A673 (cell line): ENCODE measurements at regions not wholly inside any gene's neighbourhood (a gene's known extent, or its start where the extent isn't known, plus 50 kb on each side); places are given as distances from the start of the nearest gene placed in this dataset.
"Not testable (repeated sequence)": the region's sequence is repeated elsewhere in the genome, so short reads cannot be mapped to it uniquely, and the experiment has no call there.

ENCODE experiments used
- BruUV-seq: library from RNA; stranded (reverse); fragments of 400-500 nt; replicated peaks from 2 replicates; lab custom pipeline; 2021; lab: Mats Ljungman, UMichigan
- CTCF ChIA-PET: fragments of 300-600 bp; sonication (Branson Sonifier 250); formaldehyde crosslinking; loops from one replicate; lab custom pipeline; 2022; ENCODE audit warnings: antibody characterized with exemption; lab: Charles Lee
- POLR2A ChIA-PET: fragments of 300-600 bp; sonication (Branson Sonifier 250); formaldehyde crosslinking; loops from one replicate; lab custom pipeline; 2022; ENCODE audit warnings: antibody characterized with exemption; ENCODE audit not compliant: low non-redundant PET; lab: Charles Lee
- DNase-seq: peaks from one replicate; pipeline ENCODE4 v3.0.0-alpha.2; 2015; ENCODE audit warnings: low spot score
- H3K27ac ChIP-seq: fragments of 200-600 bp; sonication (generic); 2 replicates; pipeline ENCODE4 v1.5.1; 2016; ENCODE audit warnings: mixed run types, low read depth, mild to moderate bottlenecking, mixed read lengths, antibody characterized with exemption, low read length; ENCODE audit not compliant: poor library complexity, severe bottlenecking
- H3K27me3 ChIP-seq: fragments of 200-600 bp; sonication (generic); replicated peaks from 2 replicates; pipeline ENCODE4 v1.6.1; 2017; ENCODE audit warnings: mixed run types, low read depth, mild to moderate bottlenecking, mixed read lengths, antibody characterized with exemption, low read length; ENCODE audit not compliant: insufficient read depth, poor library complexity
- H3K36me3 ChIP-seq: fragments of 200-600 bp; sonication (generic); 2 replicates; pipeline ENCODE4 v1.6.1; 2016; ENCODE audit warnings: mixed run types, mild to moderate bottlenecking, mixed read lengths, antibody characterized with exemption, low read length; ENCODE audit not compliant: insufficient read depth, poor library complexity, severe bottlenecking
- H3K4me1 ChIP-seq: fragments of 200-600 bp; sonication (generic); 2 replicates; pipeline ENCODE4 v1.6.1; 2017; ENCODE audit warnings: mixed run types, mild to moderate bottlenecking, mixed read lengths, antibody characterized with exemption, low read length; ENCODE audit not compliant: insufficient read depth, poor library complexity, severe bottlenecking
- H3K4me3 ChIP-seq: fragments of 200-600 bp; sonication (generic); 2 replicates; pipeline ENCODE4 v1.5.1; 2016; ENCODE audit warnings: low read depth, mixed run types, mild to moderate bottlenecking, mixed read lengths, low read length; ENCODE audit not compliant: poor library complexity, severe bottlenecking
- H3K9me3 ChIP-seq: fragments of 200-600 bp; sonication (generic); 2 replicates; pipeline ENCODE4 v1.6.1; 2016; ENCODE audit warnings: mixed run types, low read depth, mild to moderate bottlenecking, mixed read lengths, antibody characterized with exemption, low read length; ENCODE audit not compliant: poor library complexity, severe bottlenecking
- EZH2 ChIP-seq: fragments of 200-600 bp; sonication (generic); IDR thresholded peaks from 2 replicates; pipeline ENCODE4 v1.6.1; 2017; ENCODE audit warnings: borderline replicate concordance, low read depth, mild to moderate bottlenecking, mixed read lengths, antibody characterized with exemption, low read length; ENCODE audit not compliant: poor library complexity, severe bottlenecking
- intact Hi-C: fragments of 100-400 bp; cut with micrococcal nuclease; formaldehyde crosslinking; loops from one replicate; pipeline ENCODE4 v1.10.0; 2022; ENCODE audit not compliant: unreplicated experiment
- TF ChIP-seq, protein P1 (sequence below): fragments of 300-800, 200-600 bp; sonication (generic); conservative IDR thresholded peaks from 2 replicates; pipeline ENCODE4 v1.5.1; 2017; ENCODE audit warnings: low read depth, mild to moderate bottlenecking, antibody characterized with exemption, low read length, moderate library complexity, mixed read lengths

DNA sequence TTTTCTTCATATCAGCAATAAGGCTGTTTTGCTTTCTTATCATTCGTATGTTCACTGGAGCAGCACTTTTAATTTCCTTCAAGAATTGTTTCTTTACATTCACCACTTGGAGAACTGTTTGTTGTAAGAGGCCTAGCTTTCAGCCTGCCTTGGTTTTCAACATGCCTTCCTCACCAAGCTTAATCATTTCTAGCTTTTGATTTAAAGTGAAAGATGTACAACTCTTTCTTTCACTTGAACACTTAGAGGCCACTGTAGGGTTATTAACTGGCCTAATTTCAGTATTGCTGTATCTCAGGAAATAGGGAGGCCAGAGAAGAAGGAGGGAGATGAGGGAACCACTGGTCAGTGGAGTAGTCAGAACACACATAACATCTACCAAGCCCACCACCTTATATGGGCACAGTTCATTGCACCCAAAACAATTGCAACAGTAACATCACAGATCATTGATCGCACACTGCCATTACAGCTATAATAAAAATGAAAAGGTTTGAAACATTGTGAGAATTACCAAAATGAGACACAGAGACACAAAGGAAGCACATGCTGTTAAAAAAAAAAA is 181.4 kb upstream of the TUBA3C start:
- TF ChIP-seq, protein P1, sequence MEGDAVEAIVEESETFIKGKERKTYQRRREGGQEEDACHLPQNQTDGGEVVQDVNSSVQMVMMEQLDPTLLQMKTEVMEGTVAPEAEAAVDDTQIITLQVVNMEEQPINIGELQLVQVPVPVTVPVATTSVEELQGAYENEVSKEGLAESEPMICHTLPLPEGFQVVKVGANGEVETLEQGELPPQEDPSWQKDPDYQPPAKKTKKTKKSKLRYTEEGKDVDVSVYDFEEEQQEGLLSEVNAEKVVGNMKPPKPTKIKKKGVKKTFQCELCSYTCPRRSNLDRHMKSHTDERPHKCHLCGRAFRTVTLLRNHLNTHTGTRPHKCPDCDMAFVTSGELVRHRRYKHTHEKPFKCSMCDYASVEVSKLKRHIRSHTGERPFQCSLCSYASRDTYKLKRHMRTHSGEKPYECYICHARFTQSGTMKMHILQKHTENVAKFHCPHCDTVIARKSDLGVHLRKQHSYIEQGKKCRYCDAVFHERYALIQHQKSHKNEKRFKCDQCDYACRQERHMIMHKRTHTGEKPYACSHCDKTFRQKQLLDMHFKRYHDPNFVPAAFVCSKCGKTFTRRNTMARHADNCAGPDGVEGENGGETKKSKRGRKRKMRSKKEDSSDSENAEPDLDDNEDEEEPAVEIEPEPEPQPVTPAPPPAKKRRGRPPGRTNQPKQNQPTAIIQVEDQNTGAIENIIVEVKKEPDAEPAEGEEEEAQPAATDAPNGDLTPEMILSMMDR: no peak
- TF ChIP-seq EZH2: no peak
- BruUV-seq: no TSS peak
- Histone ChIP-seq H3K27me3 (no peaks in the 10 kb centered on the region), H3K4me3 (no peak overlapping the region), H3K9me3 (no peaks in the 10 kb centered on the region), H3K27ac (no peak overlapping the region), H3K4me1 (no peaks in the 10 kb centered on the region), H3K36me3 (no peaks in the 10 kb centered on the region)
- intact Hi-C loops: no loop called here
- ChIA-PET POLR2A (no interaction called here), CTCF (no interaction called here)
- no peak for DNase-seq

DNA sequence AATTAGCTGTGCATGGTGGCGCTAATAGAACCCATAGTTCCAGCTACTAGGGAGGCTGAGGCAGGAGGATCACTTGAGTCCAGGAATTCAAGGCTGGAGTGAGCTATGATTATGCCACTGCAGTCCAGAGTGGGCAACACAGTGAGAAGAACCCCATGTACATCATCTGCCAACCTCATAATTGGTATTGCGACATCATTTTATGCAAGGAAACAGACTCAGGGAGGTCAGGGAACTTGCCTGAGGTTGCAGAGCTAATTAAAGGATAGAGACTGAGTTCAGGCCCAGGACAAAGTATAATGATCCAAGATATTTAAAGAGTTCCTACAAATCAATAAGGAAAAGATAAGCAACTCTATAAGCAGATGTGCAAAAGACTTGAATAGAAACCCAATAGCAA is 178.1 kb upstream of the TUBA3C start:
- DNase-seq, intact Hi-C loops, H3K9me3 ChIP-seq: not testable (repeated sequence)

DNA sequence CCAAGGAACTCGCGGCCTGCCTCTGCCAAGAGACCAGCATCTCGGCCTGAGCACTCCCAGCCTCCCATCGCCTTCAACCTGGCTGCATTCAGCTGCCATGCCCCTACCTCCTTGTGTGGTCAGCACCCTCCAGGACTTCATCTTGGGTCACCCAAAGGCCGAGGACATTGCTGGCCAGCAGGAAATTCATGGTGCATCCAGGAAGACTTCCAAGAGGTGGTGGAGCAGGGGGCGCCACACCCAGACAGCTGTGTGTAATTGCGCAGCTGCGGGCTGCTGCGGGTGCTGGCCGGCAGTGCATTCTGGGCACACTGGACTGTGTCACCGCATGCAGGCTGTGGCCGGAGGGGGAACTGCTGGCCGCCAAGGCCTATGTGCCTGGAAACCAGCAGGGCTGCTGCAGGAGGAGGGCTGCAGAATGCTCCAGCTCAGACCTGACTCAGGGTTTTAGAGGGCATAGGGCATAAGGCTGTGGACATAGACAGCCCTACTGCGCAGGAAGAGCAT is 164.3 kb upstream of the TUBA3C start:
- no TSS peak for BruUV-seq
- no peaks in the 10 kb centered on the region for H3K36me3 ChIP-seq
- H3K4me3 ChIP-seq: no peak overlapping the region
- no peaks in the 10 kb centered on the region for H3K9me3 ChIP-seq
- H3K27ac ChIP-seq: no peak overlapping the region
- intact Hi-C loops: no loop called here
- DNase-seq: no peak
- TF ChIP-seq, protein P1: no peak
- no peak for TF ChIP-seq EZH2
- CTCF ChIA-PET: no interaction called here
- H3K4me1 ChIP-seq: no peaks in the 10 kb centered on the region
- POLR2A ChIA-PET: no interaction called here
- no peaks in the 10 kb centered on the region for H3K27me3 ChIP-seq

More for the DNA sequence above, 178.1 kb upstream of the TUBA3C start:
- H3K4me1 ChIP-seq, CTCF ChIA-PET, BruUV-seq, H3K4me3 ChIP-seq, H3K36me3 ChIP-seq, POLR2A ChIA-PET, H3K27me3 ChIP-seq, H3K27ac ChIP-seq: not testable (repeated sequence)

DNA sequence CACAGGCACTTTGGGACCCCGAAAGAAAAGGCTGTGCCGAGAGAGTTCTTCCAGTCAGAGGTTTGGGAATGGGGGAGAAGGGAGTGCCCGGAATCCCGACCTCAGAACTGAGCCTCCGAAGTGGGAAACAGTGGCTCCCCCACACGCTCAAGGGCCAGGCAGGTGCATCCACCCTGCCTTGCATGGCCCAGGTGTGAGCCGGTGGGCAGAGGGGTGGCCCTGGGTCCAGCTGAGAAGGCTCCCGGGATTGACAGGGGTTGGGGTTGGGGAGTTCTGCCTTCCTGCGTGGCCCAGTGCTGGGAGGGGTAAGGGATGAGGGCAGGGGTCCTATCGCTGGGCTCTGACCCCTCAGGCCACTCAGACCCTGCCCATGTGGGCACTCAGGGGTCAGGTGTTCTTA is 163.5 kb upstream of the TUBA3C start:
- ChIA-PET POLR2A (no interaction called here), CTCF (no interaction called here)
- Histone ChIP-seq H3K36me3 (no peaks in the 10 kb centered on the region), H3K27ac (no peak overlapping the region), H3K4me3 (peak overlapping the region; percentile 44), H3K4me1 (no peaks in the 10 kb centered on the region), H3K27me3 (no peaks in the 10 kb centered on the region), H3K9me3 (no peaks in the 10 kb centered on the region)
- TF ChIP-seq, protein P1: no peak
- no peak for TF ChIP-seq EZH2
- intact Hi-C loops: no loop called here
- no TSS peak for BruUV-seq
- DNase-seq: no peak

DNA sequence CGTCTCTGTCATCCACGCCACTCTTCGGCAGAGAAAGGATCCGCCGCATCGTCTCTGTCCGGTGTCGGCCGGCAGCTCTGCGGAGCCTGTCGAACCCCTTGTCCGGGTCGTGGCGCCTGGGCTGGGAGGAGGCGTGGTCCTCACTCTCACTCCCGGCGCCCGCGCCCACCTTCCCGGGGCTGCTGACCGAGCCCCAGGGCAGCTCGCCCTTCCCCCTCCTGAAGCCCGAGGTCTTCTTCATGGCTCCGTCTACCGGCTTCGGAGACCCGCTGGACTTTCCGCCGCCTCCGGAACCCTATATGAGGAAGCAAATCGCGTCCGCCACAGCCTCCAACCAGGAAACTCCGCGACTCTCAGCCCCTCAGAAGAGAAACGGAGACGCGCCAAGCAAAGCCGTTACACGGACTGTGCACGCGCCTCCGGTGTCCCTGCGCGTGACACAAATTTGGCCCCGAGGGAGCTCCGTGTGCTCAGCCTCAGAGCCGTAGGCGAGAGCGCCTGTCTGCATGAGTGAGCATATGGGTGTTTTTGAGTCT is 163.0 kb upstream of the TUBA3C start:
- intact Hi-C loops, CTCF ChIA-PET, H3K4me1 ChIP-seq, H3K27me3 ChIP-seq, BruUV-seq, H3K36me3 ChIP-seq, POLR2A ChIA-PET, H3K27ac ChIP-seq, H3K9me3 ChIP-seq: not testable (repeated sequence)
- peak; percentile 47 for DNase-seq
- H3K4me3 ChIP-seq: peak overlapping the region; percentile 44
